Calu3 (cell line): ENCODE measurements at regions not wholly inside any gene's neighbourhood (a gene's known extent, or its start where the extent isn't known, plus 50 kb on each side); places are given as distances from the start of the nearest gene placed in this dataset.

Experiments
- BruUV-seq: library from RNA; stranded (reverse); fragments of 400-500 nt; replicated peaks from 2 replicates; lab custom pipeline; 2021; lab: Mats Ljungman, UMichigan
- CTCF ChIA-PET: fragments of 300-600 bp; sonication (Branson Sonifier 250); formaldehyde crosslinking; loops from one replicate; lab custom pipeline; 2022; ENCODE audit warnings: antibody characterized with exemption; lab: Charles Lee
- DNase-seq: peaks from one replicate; pipeline ENCODE4 v3.0.0; 2022
- H3K27ac Mint-ChIP-seq: one replicate; pipeline ENCODE4 v1.8.0; 2022; ENCODE audit warnings: mixed read lengths; ENCODE audit not compliant: unreplicated experiment
- H3K27me3 Mint-ChIP-seq: one replicate; pipeline ENCODE4 v1.8.0; 2022; ENCODE audit warnings: mixed read lengths; ENCODE audit not compliant: unreplicated experiment
- H3K36me3 Mint-ChIP-seq: one replicate; pipeline ENCODE4 v1.8.0; 2022; ENCODE audit warnings: mild to moderate bottlenecking, moderate library complexity, mixed read lengths; ENCODE audit not compliant: insufficient read depth, unreplicated experiment
- H3K4me1 Mint-ChIP-seq: one replicate; pipeline ENCODE4 v1.8.0; 2022; ENCODE audit warnings: mild to moderate bottlenecking, low read depth, mixed read lengths; ENCODE audit not compliant: unreplicated experiment
- H3K4me3 Mint-ChIP-seq: one replicate; pipeline ENCODE4 v1.8.0; 2022; ENCODE audit warnings: mild to moderate bottlenecking, low read depth, moderate library complexity, mixed read lengths; ENCODE audit not compliant: unreplicated experiment
- H3K9me3 Mint-ChIP-seq: one replicate; pipeline ENCODE4 v1.8.0; 2022; ENCODE audit warnings: low read depth, mixed read lengths; ENCODE audit not compliant: unreplicated experiment
- intact Hi-C: fragments of 100-400 bp; cut with micrococcal nuclease; formaldehyde crosslinking; loops from one replicate; pipeline ENCODE4 v1.10.0; 2022; ENCODE audit not compliant: unreplicated experiment
- TF ChIP-seq, protein P1 (sequence below): fragments of 200-600 bp; IDR thresholded peaks from one replicate; pipeline ENCODE4 v1.8.0; 2022; ENCODE audit warnings: antibody characterized with exemption; ENCODE audit not compliant: unreplicated experiment

DNA sequence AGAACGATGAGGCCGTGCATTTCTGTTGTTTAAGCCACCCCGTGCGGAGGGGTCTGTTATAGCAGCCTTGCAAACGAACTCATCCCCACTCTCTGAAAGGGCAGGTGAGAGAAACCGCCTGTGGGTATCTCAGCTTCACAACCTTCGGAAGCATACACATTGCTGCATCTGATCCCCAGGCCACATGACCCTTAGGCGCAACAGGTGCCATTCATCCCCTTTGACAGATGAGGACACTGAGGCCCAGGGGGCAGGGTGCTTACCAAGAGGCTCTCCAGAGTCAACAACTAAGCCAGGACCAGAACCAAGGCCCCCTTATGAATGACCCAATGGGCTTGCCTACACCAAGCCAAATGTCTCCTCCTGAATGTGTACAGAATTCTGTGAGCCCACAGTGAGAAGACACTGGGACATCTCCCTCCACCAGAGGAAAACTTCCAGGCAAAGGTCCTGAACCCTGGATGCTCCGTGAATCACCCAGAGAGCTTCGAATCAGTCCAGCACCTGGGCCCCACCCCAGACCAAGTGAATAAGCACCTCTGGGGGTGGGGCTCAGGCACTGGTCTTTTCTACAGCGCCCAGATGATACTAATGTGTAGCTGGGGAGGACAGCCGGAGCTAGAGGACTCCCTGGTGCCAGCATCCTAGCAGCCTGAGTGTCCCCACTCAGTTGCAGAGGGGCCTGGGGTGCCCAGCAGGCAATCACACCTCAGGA lies 83.2 kb downstream of the BUD13 start:
- Mint-ChIP-seq H3K4me3 (no peak overlapping the region), H3K9me3 (no peaks in the 10 kb centered on the region), H3K27me3 (peaks cover 55% of the 10 kb centered on the region), H3K4me1 (peaks cover 8% of the 10 kb centered on the region), H3K27ac (no peak overlapping the region), H3K36me3 (no peaks in the 10 kb centered on the region)
- intact Hi-C loops, result loop anchor here (5.0 kb wide), 2 partner anchors 182 to 1352 kb away; no protein-coding TSS in a partner anchor
- no peak for DNase-seq
- TF ChIP-seq, protein P1, sequence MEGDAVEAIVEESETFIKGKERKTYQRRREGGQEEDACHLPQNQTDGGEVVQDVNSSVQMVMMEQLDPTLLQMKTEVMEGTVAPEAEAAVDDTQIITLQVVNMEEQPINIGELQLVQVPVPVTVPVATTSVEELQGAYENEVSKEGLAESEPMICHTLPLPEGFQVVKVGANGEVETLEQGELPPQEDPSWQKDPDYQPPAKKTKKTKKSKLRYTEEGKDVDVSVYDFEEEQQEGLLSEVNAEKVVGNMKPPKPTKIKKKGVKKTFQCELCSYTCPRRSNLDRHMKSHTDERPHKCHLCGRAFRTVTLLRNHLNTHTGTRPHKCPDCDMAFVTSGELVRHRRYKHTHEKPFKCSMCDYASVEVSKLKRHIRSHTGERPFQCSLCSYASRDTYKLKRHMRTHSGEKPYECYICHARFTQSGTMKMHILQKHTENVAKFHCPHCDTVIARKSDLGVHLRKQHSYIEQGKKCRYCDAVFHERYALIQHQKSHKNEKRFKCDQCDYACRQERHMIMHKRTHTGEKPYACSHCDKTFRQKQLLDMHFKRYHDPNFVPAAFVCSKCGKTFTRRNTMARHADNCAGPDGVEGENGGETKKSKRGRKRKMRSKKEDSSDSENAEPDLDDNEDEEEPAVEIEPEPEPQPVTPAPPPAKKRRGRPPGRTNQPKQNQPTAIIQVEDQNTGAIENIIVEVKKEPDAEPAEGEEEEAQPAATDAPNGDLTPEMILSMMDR, result no peak
- BruUV-seq, result no TSS peak
- CTCF ChIA-PET, result no interaction called here

DNA sequence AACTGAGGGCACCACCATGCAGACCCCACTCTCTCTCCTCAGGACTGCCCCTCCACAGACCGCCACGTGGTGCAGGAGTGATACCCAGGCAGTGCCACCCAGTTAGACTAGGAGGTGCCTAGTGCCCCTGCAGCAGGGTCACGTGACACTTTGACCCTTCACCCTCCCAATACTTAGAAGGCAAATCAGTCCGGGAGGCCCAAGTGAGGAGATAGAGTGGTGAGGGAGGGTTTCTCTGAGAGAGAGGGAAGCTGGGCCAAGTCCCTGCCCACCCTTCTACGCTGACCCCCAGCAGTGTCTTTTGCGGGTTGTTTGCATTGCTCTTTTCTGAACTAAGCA lies 84.6 kb downstream of the BUD13 start:
- Mint-ChIP-seq H3K27ac (no peak overlapping the region), H3K36me3 (no peaks in the 10 kb centered on the region), H3K9me3 (no peaks in the 10 kb centered on the region), H3K27me3 (peaks cover 54% of the 10 kb centered on the region), H3K4me1 (peaks cover 8% of the 10 kb centered on the region), H3K4me3 (no peak overlapping the region)
- DNase-seq, result no peak
- intact Hi-C loops, result no loop called here
- TF ChIP-seq, protein P1, result no peak
- CTCF ChIA-PET, result no interaction called here
- BruUV-seq, result no TSS peak

DNA sequence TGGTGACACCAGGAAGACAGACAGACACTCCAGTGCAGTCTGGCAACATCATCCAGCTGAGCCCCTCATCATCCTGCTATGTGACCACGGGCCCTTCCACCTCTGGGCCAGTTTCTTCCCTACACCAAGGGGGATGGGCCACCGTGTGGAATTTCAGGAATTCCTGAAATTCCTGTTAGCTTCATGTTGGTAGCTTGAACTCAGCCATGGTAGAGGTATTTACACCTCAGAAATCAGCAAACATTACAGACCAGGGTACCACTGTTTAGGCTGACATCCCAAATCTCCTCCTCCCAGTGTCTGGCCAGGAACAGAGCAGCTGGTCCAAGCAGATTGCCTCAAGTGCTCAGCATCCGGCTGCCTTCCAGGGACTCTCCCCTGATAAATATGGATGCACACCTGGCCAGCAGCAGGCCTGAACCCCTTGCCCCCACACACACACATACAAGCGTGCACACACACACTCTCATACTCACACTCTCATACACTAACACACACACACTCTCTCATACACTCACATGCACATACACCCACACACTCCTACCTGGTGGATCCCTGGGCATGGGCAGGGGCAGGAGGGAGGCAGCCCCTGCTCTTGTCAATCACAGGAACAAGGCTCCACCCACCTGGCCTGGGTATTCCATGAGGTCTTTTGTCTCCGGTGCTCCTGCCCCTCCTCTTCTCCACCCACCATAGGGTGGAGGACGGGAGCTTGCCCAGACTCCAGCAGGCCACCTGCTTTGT lies 85.2 kb downstream of the BUD13 start:
- TF ChIP-seq, protein P1, result no peak
- H3K4me1 Mint-ChIP-seq, result peaks cover 8% of the 10 kb centered on the region
- H3K36me3 Mint-ChIP-seq, result no peaks in the 10 kb centered on the region
- CTCF ChIA-PET, result no interaction called here
- no peak overlapping the region for H3K27ac Mint-ChIP-seq
- BruUV-seq, result no TSS peak
- H3K4me3 Mint-ChIP-seq, result no peak overlapping the region
- H3K27me3 Mint-ChIP-seq, result peaks cover 59% of the 10 kb centered on the region
- intact Hi-C loops, result no loop called here
- no peak for DNase-seq
- no peaks in the 10 kb centered on the region for H3K9me3 Mint-ChIP-seq

DNA sequence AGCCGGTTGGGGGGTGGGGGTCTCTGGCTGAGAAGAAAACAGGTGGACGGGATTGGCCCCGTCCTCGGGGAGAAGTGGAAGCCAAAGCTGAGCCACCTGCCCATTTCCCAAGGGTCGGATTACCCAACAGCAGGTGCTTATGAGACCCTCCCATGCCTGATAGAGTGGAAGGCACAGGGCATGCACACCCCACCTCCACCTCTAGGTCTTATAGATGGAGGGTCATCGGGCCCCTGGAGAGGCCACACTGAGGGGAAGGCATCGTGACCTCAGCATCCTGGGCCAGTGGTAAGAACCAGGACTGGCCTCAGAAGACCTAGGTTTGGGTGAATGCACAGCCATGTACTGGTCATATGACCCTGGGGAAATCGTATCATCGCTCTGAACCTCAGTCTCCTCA lies 85.9 kb downstream of the BUD13 start:
- no peak overlapping the region for H3K27ac Mint-ChIP-seq

More for the DNA sequence above, 85.9 kb downstream of the BUD13 start:
- DNase-seq, result no peak
- peaks cover 8% of the 10 kb centered on the region for H3K4me1 Mint-ChIP-seq
- H3K4me3 Mint-ChIP-seq, result no peak overlapping the region
- TF ChIP-seq, protein P1, result no peak
- intact Hi-C loops, result no loop called here
- no peaks in the 10 kb centered on the region for H3K36me3 Mint-ChIP-seq
- H3K9me3 Mint-ChIP-seq, result no peaks in the 10 kb centered on the region
- CTCF ChIA-PET, result no interaction called here
- peaks cover 61% of the 10 kb centered on the region for H3K27me3 Mint-ChIP-seq
- BruUV-seq, result no TSS peak
